Body of pancreas (tissue), 4 donors: ENCODE measurements at regions not wholly inside any gene's neighbourhood (a gene's known extent, or its start where the extent isn't known, plus 50 kb on each side); places are given as distances from the start of the nearest gene placed in this dataset.

Source experiments
- ATAC-seq: fragments of 150-250 bp; one replicate; pipeline ENCODE4 v1.9.1; 2016
- DNase-seq, 4 donors: peaks; one replicate each; pipeline ENCODE4 v3.0.0-alpha.2; 2019
- H3K27ac ChIP-seq, 4 donors: fragments of 200-600 bp; sonication (generic); 1 replicate in 3 of 4; 2 replicates in 1 of 4; pipeline versions ENCODE4 v1.5.1 to v1.6.1; 2016 to 2019; ENCODE audit warnings: mild to moderate bottlenecking in 1 of 4, mixed read lengths in 1 of 4, moderate library complexity in 1 of 4
- H3K27me3 ChIP-seq, 2 donors: fragments of 200-600 bp; sonication (generic); one replicate each; pipeline ENCODE4 v1.6.0; 2016; ENCODE audit warnings: mild to moderate bottlenecking in 1 of 2
- H3K36me3 ChIP-seq, 2 donors: fragments of 200-600 bp; sonication (generic); replicated peaks in 1 of 2; 2 replicates each; pipeline ENCODE4 v1.5.1; 2016; ENCODE audit warnings: low read depth in 2 of 2; ENCODE audit not compliant: insufficient read depth in 1 of 2
- H3K4me1 ChIP-seq: fragments of 200-600 bp; sonication (generic); one replicate; pipeline ENCODE4 v1.6.0; 2016
- H3K4me3 ChIP-seq, 2 donors: fragments of 200-600 bp; sonication (generic); 1 replicate in 1 of 2; 2 replicates in 1 of 2; pipeline ENCODE4 v1.5.1; 2016 to 2019
- H3K9me3 ChIP-seq, 3 donors: fragments of 200-600 bp; sonication (generic); 1 replicate in 2 of 3; 2 replicates in 1 of 3; pipeline ENCODE4 v1.5.1; 2016
- CTCF ChIP-seq, 7 experiments: fragments of 450-650 bp in 4 of 7; fragments of 200-600 bp in 3 of 7; sonication (generic) in 3 of 7; IDR thresholded peaks; one replicate each; pipeline ENCODE4 v1.5.1; 2016 to 2019; ENCODE audit warnings: antibody characterized with exemption in 7 of 7
- POLR2A ChIP-seq, 3 donors: fragments of 450-650 bp; IDR thresholded peaks; one replicate each; pipeline ENCODE4 v1.6.1; 2016; ENCODE audit warnings: antibody characterized with exemption in 3 of 3, mild to moderate bottlenecking in 2 of 3
- WGBS, 2 donors: methylation state at CpG; one replicate each; pipeline ENCODE4 v1.1.5; 2017; 5-methylcytosine and 5-hydroxymethylcytosine counted together
- intact Hi-C: fragments of 100-400 bp; cut with DNase I; formaldehyde crosslinking; loops from one replicate; pipeline ENCODE4 v1.15.1; 2023

GRCh38 chr15:27662892-27663291, 436.2 kb downstream of the OCA2 start:
- ATAC-seq (no peak), DNase-seq (no peak)
- H3K36me3 ChIP-seq, result no peaks in the 10 kb centered on the region
- intact Hi-C loops, result no loop called here
- H3K4me1 ChIP-seq, result no peaks in the 10 kb centered on the region
- H3K27ac ChIP-seq, result no peak overlapping the region
- TF ChIP-seq CTCF (IDR thresholded peaks at IDR 0.05) (no peak), POLR2A (IDR thresholded peaks at IDR 0.05) (no peak)
- no peaks in the 10 kb centered on the region for H3K27me3 ChIP-seq
- H3K9me3 ChIP-seq, result no peaks in the 10 kb centered on the region
- no peak overlapping the region for H3K4me3 ChIP-seq

- no peaks in the 10 kb centered on the region for H3K4me1 ChIP-seq
- H3K9me3 ChIP-seq, result no peaks in the 10 kb centered on the region
- TF ChIP-seq CTCF (IDR thresholded peaks at IDR 0.05) (no peak), POLR2A (IDR thresholded peaks at IDR 0.05) (no peak)
- no peak overlapping the region for H3K27ac ChIP-seq
- intact Hi-C loops, result no loop called here
- no peak overlapping the region for H3K4me3 ChIP-seq
- ATAC-seq, result no peak
- DNase-seq, result no peak
- no peaks in the 10 kb centered on the region for H3K27me3 ChIP-seq
- H3K36me3 ChIP-seq, result no peaks in the 10 kb centered on the region
Measured at GRCh38 chr15:27660676-27661075, 438.4 kb downstream of the OCA2 start.

GRCh38 chr15:27656296-27656987, 442.7 kb downstream of the OCA2 start:
- H3K27me3 ChIP-seq, result no peaks in the 10 kb centered on the region
- no peaks in the 10 kb centered on the region for H3K9me3 ChIP-seq
- no peak overlapping the region for H3K4me3 ChIP-seq
- DNase-seq (no peak), ATAC-seq (no peak)
- H3K36me3 ChIP-seq, result no peaks in the 10 kb centered on the region
- no peaks in the 10 kb centered on the region for H3K4me1 ChIP-seq
- no peak for TF ChIP-seq CTCF (IDR thresholded peaks at IDR 0.05)
- TF ChIP-seq POLR2A (IDR thresholded peaks at IDR 0.05), result no peak
- intact Hi-C loops, result no loop called here
- H3K27ac ChIP-seq, result no peak overlapping the region
- 89 to 92% methylated on average over 11 to 26 of the region's 29 CpGs for WGBS, 2 donors

- WGBS, 2 donors, result 65 to 68% methylated on average over 4 of the region's 4 CpGs
Measured at GRCh38 chr15:27655056-27655455, 444.1 kb downstream of the OCA2 start.

More at GRCh38 chr15:27655056-27655455, 444.1 kb downstream of the OCA2 start:
- Histone ChIP-seq H3K9me3 (no peaks in the 10 kb centered on the region), H3K4me3 (no peak overlapping the region), H3K27ac (no peak overlapping the region), H3K36me3 (no peaks in the 10 kb centered on the region), H3K27me3 (no peaks in the 10 kb centered on the region), H3K4me1 (no peaks in the 10 kb centered on the region)
- ATAC-seq (no peak), DNase-seq (no peak)
- TF ChIP-seq CTCF (IDR thresholded peaks at IDR 0.05) (no peak), POLR2A (IDR thresholded peaks at IDR 0.05) (no peak)
- intact Hi-C loops, result no loop called here
